ENCODE measurements at regions not wholly inside any gene's neighbourhood (a gene's known extent, or its start where the extent isn't known, plus 50 kb on each side); places are given as distances from the start of the nearest gene placed in this dataset.

DNA sequence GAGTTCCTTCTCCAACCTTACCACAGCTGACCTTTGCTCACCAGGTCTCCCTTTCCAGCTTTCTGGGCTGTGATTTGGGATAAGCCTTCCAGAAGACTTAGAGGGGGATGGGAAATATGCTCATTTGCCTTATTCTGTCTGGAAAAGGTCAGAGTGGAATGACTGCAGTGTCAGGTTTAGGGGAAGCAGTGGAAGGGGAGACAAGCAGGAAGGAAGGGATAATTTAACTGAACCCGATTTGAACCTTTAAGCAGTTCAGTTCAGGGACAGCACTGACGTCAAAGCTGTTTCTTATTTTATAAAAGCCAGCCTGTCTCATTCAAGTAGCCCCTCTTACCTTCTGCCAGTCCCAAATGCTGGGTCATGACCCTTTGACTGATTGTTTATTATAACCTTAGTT is 418.4 kb upstream of the RARB start:
- TF ChIP-seq GATA3 (IDR thresholded peaks at IDR 0.05; ENCODE audit: low read depth, low read length) (no peak), GATA2 (IDR thresholded peaks at IDR 0.05; ENCODE audit: low read depth, low read length) (no peak)
